ENCODE measurements at regions not wholly inside any gene's neighbourhood (a gene's known extent, or its start where the extent isn't known, plus 50 kb on each side); places are given as distances from the start of the nearest gene placed in this dataset. TPM values are rescaled to one million over a fixed set of nuclear protein-coding genes. Genes with fewer than 3 reads are reported as not detected.

- Histone ChIP-seq H3K36me3 (no peaks in the 10 kb centered on the region), H3K4me1 (no peaks in the 10 kb centered on the region), H3K4me3 (replicated peaks in 1 of 3) (no peak overlapping the region), H3K9me3 (no peaks in the 10 kb centered on the region), H3K27ac (no peak overlapping the region), H3K27me3 (no peaks in the 10 kb centered on the region)
- DNase-seq, result no peak
- TF ChIP-seq CTCF (IDR thresholded peaks at IDR 0.05), result no peak
- TF ChIP-seq POLR2A (IDR thresholded peaks at IDR 0.05), result no peak
- intact Hi-C loops (cut with DNase I), result no loop called here
- 92 to 93% methylated on average over 3 of the region's 3 CpGs for WGBS, 2 donors
These were observed 55.2 kb upstream of the GYPC start for GRCh38 chr2:126600742-126601141.

- TF ChIP-seq CTCF (IDR thresholded peaks at IDR 0.05) (no peak), POLR2A (IDR thresholded peaks at IDR 0.05) (no peak)
- no peak overlapping the region for H3K27ac ChIP-seq
- intact Hi-C loops (cut with DNase I), result no loop called here
- DNase-seq, result no peak
- 61% methylated on average over 2 of the region's 2 CpGs for WGBS, 2 donors
- H3K4me3 ChIP-seq (replicated peaks in 1 of 3), result no peak overlapping the region
- no peaks in the 10 kb centered on the region for H3K36me3 ChIP-seq
- no peaks in the 10 kb centered on the region for H3K4me1 ChIP-seq
- peaks cover 2% of the 10 kb centered on the region for H3K9me3 ChIP-seq
- H3K27me3 ChIP-seq, result no peaks in the 10 kb centered on the region
These were observed 53.6 kb upstream of the GYPC start for GRCh38 chr2:126602334-126602733.

Small RNA genes in the stretch of these regions (small RNA-seq; reads per million reads assigned to genes)
- not detected for gene AC097499.1
- not detected for gene RNU6-259P
